SU-DHL-6 (cell line): ENCODE measurements at regions not wholly inside any gene's neighbourhood (a gene's known extent, or its start where the extent isn't known, plus 50 kb on each side); places are given as distances from the start of the nearest gene placed in this dataset.

Source experiments
- EZH2phosphoT487 ChIP-seq: fragments of 200-600 bp; sonication (generic), shearing (Covaris generic); conservative IDR thresholded peaks from 2 replicates; pipeline ENCODE4 v1.6.1; 2018; ENCODE audit warnings: mild to moderate bottlenecking, antibody characterized with exemption, low read length, moderate library complexity, mixed read lengths
- TF ChIP-seq, protein P1 (sequence below): fragments of 200-600 bp; sonication (generic); IDR thresholded peaks from one replicate; pipeline ENCODE4 v1.5.1; 2017; ENCODE audit warnings: antibody characterized with exemption, mild to moderate bottlenecking, low read length, moderate library complexity; ENCODE audit not compliant: insufficient read depth, poor library complexity, severe bottlenecking

GRCh38 chr2:120497261-120497977, 151.5 kb downstream of the INHBB start:
- TF ChIP-seq EZH2phosphoT487: no peak
- TF ChIP-seq, protein P1, sequence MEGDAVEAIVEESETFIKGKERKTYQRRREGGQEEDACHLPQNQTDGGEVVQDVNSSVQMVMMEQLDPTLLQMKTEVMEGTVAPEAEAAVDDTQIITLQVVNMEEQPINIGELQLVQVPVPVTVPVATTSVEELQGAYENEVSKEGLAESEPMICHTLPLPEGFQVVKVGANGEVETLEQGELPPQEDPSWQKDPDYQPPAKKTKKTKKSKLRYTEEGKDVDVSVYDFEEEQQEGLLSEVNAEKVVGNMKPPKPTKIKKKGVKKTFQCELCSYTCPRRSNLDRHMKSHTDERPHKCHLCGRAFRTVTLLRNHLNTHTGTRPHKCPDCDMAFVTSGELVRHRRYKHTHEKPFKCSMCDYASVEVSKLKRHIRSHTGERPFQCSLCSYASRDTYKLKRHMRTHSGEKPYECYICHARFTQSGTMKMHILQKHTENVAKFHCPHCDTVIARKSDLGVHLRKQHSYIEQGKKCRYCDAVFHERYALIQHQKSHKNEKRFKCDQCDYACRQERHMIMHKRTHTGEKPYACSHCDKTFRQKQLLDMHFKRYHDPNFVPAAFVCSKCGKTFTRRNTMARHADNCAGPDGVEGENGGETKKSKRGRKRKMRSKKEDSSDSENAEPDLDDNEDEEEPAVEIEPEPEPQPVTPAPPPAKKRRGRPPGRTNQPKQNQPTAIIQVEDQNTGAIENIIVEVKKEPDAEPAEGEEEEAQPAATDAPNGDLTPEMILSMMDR: no peak
